HG02678 (cell line): ENCODE measurements at regions not wholly inside any gene's neighbourhood (a gene's known extent, or its start where the extent isn't known, plus 50 kb on each side); places are given as distances from the start of the nearest gene placed in this dataset.
"Not testable (repeated sequence)": the region's sequence is repeated elsewhere in the genome, so short reads cannot be mapped to it uniquely, and the experiment has no call there.

ENCODE experiments used
- ATAC-seq: cut with Tn5 transposase; IDR thresholded peaks from one replicate; pipeline ENCODE4 v1.9.1; 2021; ENCODE audit warnings: mild to moderate bottlenecking, moderate library complexity; ENCODE audit not compliant: unreplicated experiment

DNA sequence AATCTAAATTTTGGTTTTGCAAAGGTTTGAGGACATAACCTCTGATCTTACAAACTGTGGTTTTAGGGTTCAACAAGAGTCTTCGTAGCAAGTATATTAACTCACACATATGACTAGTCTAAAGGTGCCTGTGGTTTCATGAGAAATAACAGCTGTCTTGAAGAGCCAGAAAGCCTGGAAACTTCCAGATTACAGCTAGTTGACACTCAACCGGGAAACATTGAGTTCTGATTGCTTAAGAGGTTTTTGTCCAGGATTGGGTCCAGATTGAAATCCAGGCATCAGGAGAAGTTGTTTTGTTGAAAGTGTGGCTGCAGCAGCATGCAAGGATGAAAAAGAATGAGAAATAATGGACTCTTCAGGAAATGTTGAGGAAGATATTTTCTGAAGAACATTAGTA lies 69.9 kb downstream of the TSPY2 start:
- ATAC-seq: not testable (repeated sequence)

DNA sequence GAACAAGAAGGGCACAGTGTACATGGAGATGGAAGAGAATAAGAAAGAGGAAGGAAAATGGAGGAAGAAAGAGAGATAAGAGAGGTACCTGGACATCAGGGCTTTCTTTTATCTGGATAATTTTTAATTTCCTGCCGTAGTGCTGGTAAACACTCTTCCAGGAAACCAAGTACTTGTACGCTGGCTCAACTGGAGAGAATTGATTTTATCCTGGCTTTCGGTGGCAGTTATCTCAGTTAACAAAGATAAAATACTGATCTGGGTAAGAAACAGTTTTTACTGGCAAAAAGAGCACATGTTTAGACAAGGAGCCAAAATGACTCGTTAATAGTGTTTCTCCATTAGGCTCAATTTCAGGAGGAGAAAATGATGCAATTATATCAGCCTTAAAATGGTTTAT lies 70.4 kb downstream of the TSPY2 start:
- not testable (repeated sequence) for ATAC-seq

DNA sequence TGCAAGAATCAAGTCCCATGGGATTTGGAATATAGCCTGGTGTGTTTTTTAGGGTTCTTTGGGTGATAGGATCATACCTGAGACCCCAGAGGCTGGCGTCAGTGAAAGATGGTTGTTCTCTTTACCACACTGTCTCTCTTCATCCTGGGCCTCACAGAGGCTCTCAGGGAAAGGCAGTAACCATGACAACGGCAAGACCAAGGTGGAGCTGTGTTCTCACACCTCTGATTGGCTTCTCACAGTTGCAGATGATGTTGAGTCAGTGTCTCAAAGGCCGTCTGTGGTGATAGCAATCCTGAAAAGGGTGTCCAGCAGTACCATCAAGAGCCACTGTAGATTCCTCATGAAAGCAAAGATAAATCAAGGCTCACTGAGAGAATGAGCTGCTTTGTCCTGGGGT lies 120.4 kb downstream of the TSPY2 start:
- ATAC-seq: not testable (repeated sequence)

DNA sequence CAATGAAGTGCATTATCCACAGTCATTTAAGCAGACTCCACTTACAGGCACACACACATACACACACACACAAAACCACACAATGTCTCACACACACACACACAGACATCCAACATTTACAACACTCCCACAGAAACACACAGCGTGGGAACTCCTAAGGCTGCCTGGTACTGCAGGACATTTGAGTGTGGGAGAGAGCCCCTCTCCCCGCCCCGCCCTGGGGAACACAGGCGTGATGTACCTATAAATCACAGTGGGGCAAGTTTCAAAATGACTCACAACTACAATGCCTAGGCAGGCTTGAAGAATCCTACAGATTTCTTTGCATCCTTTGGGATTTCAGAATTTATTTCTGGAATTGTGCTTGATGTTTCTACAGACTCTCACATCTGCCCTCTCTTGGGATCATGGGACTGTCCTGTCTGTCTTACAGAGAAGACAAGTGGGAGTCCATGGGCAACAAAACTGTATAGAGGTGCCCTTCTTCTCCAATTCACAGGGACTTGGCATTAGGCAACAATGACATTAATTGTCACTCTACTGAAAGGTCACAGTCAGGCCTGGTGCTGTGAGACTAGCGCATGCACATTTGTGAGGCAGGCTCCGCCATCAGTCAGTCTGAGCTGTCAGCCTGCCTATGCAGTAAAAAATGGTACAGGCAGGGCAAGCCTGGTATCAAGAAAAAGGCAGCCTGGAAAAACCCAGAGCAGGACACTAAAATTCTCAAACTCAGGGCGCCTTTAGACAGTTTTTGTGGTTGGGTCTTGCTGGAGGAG lies 136.6 kb downstream of the TSPY2 start:
- not testable (repeated sequence) for ATAC-seq

DNA sequence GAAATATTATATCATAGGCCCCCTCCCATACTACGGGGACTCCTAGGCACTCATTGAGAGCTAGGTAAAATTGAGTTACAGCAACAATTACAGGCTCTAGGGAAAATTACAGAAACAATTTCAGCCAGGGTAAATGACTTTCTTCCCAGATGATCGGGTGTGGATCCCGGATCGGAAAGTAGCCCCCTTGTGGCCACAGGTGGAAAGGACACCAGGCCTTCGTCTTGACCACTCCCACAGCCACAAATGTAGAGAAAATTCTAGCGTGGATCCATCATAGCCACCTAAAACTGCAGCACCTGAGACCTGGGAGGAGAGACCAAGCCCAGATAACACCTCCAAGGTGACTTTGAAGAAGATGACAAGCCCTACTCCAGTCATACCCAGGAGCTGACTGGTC lies 142.6 kb downstream of the TSPY2 start:
- ATAC-seq: not testable (repeated sequence)

DNA sequence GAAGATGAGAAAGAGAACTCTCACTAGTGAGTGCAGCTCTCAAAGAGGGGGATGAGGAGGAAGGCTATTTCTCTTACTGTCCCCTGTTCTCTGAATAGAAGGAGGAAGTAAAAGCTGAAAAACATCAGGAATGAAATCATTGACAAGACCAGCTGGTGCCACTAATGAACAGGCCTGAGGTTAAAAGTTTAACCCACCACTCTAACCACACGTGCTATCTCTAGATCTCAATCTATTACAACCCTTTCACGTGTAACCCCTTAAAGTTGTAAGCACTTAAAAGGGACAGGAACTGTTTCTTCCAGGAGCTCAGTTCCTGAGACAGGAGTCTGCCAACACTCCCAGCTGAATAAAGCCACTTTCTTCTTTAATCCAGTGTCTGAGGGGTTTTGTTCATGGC lies 143.5 kb downstream of the TSPY2 start:
- ATAC-seq: peak; percentile 54

DNA sequence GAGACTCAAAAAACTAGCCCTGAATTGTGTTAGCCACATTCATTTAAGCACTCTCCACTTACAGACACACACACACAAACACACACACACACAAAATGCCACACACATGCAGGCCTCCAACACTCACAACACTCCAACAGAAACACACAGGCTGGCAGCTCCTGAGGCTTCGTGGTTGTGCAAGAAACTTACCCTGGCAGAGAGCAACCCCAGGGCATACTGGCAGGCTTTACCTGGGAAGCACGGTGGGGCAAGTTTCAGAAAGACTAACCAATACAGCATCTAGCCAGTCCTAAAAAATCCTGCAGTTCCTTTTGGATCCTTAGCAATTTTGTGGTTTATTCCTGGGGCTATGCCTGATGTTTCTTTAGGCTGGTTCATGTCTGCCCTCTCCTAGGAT lies 146.2 kb downstream of the TSPY2 start:
- not testable (repeated sequence) for ATAC-seq

DNA sequence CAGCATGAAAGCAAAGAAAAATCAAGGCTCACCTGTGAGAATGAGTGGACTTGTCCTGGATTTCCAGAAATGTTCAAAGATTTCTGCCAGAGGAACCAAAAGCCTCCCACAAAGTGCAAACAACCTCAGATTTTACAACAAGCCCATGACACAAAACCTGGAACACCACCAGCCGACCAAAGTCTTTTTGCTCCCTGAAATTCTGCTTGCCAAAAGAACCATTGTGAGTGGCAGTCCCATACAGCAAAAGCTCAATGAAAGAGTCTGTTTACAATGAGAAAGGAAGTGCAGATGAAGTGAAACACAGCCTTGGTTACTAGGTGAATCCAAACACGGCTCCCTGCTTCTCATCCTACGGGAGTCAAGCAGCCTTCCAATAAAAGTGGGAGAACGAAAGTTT lies 147.2 kb downstream of the TSPY2 start:
- ATAC-seq: not testable (repeated sequence)

DNA sequence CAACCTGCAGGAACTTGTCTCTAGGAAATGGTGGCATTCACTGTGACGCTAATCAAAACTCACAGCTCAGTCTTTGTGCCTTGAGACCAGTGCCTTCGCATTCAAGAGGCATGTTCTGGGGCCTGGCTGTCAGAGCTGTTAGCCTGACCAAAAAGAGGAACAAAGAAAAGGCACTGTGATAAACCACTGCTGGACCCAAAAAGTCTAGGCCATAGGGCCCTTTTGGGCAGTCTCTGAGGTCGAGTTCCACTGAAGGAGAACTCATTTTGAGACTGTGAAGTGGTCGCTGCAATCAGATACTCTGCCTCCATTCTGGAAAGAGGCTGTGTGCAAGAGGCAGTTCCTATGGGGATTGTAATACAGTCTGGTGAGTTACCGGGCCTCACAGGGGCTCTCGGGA lies 149.0 kb downstream of the TSPY2 start:
- ATAC-seq: not testable (repeated sequence)

DNA sequence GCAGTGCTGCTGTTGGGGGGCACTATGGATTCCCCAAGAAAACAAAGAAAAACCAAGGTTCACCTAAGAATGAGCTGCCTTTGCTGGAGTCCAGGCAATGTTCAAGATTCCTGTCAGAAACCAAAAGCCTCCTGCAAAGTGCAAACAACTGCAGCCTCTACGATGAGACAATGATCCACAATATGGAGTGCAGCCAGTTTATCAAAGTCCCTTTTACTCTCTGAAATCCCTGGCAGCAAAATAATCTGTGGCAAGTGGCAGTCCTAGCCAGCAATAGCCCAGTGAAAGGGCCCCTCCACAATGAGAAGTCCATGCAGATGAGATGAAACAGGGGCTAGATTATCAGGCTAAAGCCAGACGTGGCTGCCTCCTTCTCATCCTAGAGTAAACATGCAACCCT lies 155.8 kb downstream of the TSPY2 start:
- ATAC-seq: not testable (repeated sequence)

DNA sequence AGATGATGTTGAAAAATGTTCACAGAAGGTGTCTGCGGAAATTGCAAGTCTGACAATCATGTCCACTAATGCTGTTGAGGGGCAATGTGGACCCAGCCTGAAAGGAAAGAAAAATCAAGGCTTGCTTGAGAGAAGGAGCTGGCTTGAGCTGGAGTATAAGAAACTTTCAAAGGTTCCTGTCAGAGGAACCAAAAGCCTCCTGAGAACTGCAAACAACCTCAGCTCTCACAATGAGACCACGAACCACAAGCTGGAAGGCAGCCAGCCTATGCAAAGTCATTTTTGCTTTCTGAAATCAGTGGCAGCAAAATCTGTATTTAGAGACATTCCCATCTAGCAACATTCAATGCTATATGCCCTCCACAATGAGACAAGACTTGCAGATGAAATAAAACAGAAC lies 160.8 kb downstream of the TSPY2 start:
- not testable (repeated sequence) for ATAC-seq

DNA sequence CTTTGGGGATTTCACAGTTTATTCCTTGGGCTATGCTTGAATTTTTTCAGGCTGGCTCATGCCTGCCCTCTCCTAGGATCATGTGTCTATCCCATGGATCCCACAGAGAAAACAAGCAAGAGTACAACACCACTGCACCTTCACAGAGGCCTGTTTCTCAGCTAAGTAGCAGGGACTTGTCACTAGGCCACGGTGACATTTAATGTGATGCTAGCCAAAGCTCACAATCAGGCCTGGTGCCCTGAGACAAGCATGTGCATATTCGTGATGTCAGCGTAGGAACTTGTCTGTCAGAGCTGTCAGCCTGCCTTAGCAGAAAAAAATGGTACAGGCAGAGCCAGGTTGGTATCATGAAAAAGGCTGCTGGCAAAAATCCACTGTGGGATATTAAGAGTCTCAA lies 173.1 kb downstream of the TSPY2 start:
- ATAC-seq: not testable (repeated sequence)

DNA sequence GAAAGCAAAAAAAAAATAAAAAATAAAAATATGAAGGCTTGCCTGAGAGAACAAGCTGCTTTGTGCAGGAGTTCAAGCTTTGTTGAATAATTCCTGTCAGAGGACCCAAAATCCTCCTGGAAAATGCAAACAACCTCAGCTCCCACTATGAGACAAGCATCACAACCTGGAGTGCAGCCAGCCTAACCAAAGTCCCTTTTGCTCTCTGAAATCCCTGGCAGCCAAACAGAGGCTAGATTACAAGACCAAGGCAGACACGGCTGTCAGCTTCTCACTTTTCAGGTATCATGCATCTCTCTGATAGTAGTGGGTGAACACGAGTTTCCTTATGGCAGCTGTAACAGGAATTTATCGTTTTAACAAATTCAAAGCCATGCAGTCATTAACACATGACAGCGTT lies 180.7 kb downstream of the TSPY2 start:
- ATAC-seq: not testable (repeated sequence)

DNA sequence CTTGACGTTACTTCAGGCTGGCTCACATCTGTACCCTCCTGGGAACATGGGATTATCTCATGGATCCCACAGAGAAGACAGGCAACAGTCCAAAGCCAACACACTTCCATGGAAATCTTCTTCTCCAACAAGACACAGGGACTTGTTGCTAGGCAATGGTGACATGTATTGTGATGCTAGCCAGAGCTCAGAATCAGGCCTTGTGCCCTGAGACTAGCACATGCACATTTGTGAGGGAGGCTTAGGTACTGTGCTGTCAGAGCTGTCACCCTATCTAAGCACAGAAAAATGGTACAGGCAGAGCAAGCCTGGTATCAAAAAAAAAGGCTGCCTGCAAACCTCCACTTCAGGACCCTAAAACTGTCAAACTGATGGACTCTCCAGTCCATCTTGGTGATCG lies 199.5 kb downstream of the TSPY2 start:
- not testable (repeated sequence) for ATAC-seq

DNA sequence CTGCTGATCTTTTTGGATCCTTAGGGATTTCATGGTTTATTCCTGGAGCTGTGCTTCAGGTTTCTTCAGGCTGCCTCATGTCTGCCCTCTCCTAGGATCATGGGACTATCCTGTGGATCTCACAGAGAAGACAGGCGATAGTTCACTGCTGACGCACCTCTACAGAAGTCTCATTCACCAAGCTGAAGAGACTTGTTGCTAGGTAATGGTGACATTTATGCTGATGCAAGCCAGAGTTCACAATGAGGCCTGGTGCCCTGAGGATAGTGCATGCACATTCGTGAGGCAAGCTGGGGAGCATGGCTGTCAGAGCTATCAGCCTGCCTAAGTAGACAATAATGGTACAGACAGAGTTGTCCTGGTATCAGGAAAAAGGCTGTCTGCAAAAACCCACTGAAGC lies 201.4 kb downstream of the TSPY2 start:
- ATAC-seq: not testable (repeated sequence)

DNA sequence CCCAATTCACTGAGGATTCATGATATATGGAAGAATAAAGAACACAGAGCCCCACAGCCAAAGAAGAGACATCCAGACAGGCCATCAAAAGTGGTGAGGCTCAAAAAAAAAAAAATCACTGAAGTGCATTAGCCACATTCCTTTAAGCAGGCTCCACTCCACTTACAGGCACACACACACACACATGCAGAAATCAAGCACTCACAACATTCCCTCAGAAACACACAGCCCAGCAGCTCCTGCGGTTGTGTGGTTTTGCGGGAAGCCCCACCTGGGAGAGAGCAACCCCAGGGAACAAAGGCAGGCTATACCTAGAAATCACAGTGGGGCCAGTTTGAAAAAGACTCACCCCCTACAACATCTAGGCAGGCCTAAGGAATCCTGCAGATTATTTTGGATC lies 222.3 kb downstream of the TSPY2 start:
- not testable (repeated sequence) for ATAC-seq

DNA sequence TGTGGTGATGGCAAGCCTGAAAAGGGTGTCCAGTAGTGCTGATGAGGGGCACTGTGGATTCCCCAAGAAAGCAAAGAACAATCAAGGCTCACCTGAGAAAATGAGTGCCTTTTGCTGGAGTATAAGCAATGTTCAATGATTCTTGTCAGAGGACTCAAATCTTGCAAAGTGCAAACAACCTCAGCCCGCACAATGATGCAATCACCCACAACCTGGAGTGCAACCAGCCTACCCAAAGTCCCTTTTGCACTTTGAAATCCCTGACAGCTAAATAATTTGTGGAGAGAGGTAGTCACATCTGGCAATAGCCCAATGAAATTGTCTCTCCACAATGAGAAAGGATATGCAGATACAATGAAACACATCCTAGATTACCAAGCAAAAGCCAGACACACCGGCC lies 225.8 kb downstream of the TSPY2 start:
- ATAC-seq: not testable (repeated sequence)

DNA sequence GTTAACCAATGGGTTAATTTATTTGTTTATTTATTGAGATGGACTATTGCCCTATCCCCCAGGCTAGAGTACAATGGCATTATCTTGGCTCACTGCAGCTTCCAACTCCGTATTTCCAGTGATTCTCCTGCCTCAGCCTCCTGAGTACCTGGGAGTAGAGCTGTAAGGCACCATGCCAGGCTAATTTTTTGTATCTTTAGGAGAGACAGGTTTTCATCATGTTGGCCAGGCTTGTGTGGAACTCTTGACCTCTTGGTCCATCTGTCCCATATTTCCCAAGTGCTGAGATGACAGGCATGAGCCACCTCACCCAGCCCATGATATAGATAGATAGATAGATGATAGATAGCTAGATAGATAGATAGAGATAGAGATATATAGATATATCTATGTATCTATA lies 249.4 kb downstream of the TSPY2 start:
- not testable (repeated sequence) for ATAC-seq

DNA sequence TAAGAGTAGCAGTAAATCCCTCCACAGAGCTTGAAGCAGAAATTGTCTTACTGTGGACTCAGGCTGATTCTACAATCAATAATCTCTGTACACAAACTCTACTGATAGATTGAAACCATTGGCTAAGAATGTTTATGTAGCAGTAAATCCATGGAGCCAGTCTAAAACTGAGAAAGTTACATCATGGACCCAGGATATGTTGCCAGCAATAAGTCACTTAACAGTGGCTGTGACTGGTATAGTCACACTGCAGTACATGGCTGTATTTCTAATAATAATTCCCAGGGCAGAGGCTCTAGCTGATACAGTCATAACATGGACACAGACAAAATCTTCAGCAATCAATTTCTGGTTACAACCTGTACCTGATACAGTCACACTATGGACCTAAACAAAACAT lies 262.8 kb downstream of the TSPY2 start:
- not testable (repeated sequence) for ATAC-seq

DNA sequence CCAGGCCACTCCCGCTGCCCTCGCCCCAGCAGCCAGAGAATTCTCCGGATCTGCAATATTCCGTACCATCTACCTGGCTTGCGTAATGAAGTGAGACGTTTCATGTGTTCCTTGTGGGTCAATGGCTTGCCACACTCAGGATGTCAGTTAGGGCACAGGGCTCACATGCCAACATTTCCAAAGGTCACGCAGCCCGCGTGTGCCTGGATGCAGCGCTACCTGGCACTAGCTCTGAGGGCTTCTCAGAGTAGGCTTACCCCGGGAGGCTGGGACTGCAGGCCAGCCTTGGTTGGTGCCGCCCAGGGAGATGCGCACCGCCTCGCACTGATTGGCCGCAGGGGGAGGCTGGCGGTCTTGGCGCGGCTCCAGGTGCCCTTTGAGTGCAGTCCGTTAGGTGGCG lies 274.0 kb downstream of the TSPY2 start:
- not testable (repeated sequence) for ATAC-seq

DNA sequence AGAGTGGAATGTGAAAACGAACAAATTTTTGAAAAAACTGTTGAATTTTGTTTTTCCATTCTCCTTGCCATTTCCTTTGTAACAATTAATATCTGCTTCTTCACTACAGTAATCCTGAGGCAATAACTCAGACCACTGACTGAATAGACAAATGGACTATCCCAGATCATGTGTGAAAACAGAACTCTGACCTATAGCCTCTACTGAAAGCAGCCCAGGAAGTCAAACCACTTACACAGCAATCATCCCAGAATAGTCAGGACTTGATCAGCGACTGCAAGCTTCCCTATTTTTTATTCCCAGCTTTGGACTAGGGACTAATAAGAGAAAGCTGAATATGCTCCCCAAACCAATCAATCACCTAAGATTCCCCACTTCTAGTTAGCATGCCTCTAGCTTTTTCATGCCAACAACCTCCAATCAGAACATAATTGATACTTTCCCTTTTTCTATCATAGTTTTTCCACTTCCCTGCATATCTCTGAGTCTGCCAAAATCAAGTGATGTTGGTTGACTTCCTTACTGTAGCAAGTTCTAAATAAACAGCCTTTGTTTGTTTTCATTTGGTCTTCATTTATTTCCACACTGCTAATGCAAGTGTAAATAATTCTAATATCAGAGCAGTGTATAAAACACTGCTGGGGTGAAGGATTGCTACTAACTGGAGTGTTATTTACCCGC lies 298.2 kb downstream of the TSPY2 start:
- ATAC-seq: not testable (repeated sequence)

DNA sequence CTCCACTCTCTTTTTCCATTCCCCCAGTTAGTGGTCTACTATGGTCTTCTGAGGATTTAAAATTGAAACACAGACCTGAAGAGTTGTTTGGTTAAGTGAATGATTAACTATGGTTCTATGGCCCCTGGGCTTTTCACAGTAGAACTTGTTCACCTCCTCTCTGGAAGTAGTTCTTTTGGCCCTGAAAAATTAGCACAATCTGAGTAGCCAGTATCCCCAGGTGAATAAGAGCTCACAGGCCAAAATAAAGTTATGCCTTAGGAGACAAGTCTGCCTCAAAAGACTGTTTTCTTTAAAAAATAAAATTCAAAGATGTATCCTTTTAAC lies 298.7 kb downstream of the TSPY2 start:
- ATAC-seq: not testable (repeated sequence)
